ENCODE measurements at regions not wholly inside any gene's neighbourhood (a gene's known extent, or its start where the extent isn't known, plus 50 kb on each side); places are given as distances from the start of the nearest gene placed in this dataset.

- no peak for TF ChIP-seq EZH2phosphoT487 (conservative IDR thresholded peaks at IDR 0.05; ENCODE audit: low read length)
- no peak for TF ChIP-seq CTCF (IDR thresholded peaks at IDR 0.05; ENCODE audit: insufficient read depth, low read length, poor library complexity, severe bottlenecking)
- Histone ChIP-seq H3K4me2 (ENCODE audit: low read depth, low read length, poor library complexity, severe bottlenecking) (no peak overlapping the region), H3K79me2 (ENCODE audit: insufficient read depth, low read length) (no peaks in the 10 kb centered on the region), H3K27ac (ENCODE audit: low read depth, low read length) (no peak overlapping the region), H4K20me1 (ENCODE audit: low read depth, low read length) (no peaks in the 10 kb centered on the region), H3K9ac (ENCODE audit: low read length) (no peak overlapping the region), H3K9me3 (ENCODE audit: insufficient read depth, low read length) (no peaks in the 10 kb centered on the region), H3K9me2 (replicated peaks; ENCODE audit: insufficient read depth, low read length) (no peaks in the 10 kb centered on the region), H3F3A (ENCODE audit: insufficient read depth) (no peaks in the 10 kb centered on the region), H3K4me3 (ENCODE audit: insufficient read depth, low read length, poor library complexity, severe bottlenecking) (no peak overlapping the region), H3K36me3 (ENCODE audit: low read length) (no peaks in the 10 kb centered on the region), H3K27me3 (ENCODE audit: low read length) (no peaks in the 10 kb centered on the region), H2AFZ (ENCODE audit: low read depth, low read length, severe bottlenecking) (no peak overlapping the region)
Observed at GRCh38 chr3:194773771-194774455, 88.2 kb downstream of the FAM43A start.

GRCh38 chr3:194775266-194775665 lies 89.6 kb downstream of the FAM43A start:
- TF ChIP-seq CTCF (IDR thresholded peaks at IDR 0.05; ENCODE audit: insufficient read depth, low read length, poor library complexity, severe bottlenecking) (no peak), EZH2phosphoT487 (conservative IDR thresholded peaks at IDR 0.05; ENCODE audit: low read length) (no peak)
- Histone ChIP-seq H3K4me3 (ENCODE audit: insufficient read depth, low read length, poor library complexity, severe bottlenecking) (no peak overlapping the region), H3K27ac (ENCODE audit: low read depth, low read length) (no peak overlapping the region), H3K9ac (ENCODE audit: low read length) (no peak overlapping the region), H2AFZ (ENCODE audit: low read depth, low read length, severe bottlenecking) (no peak overlapping the region), H3K4me2 (ENCODE audit: low read depth, low read length, poor library complexity, severe bottlenecking) (no peak overlapping the region), H4K20me1 (ENCODE audit: low read depth, low read length) (no peaks in the 10 kb centered on the region), H3K9me2 (replicated peaks; ENCODE audit: insufficient read depth, low read length) (no peaks in the 10 kb centered on the region), H3K36me3 (ENCODE audit: low read length) (no peaks in the 10 kb centered on the region), H3K79me2 (ENCODE audit: insufficient read depth, low read length) (no peaks in the 10 kb centered on the region), H3K27me3 (ENCODE audit: low read length) (no peaks in the 10 kb centered on the region), H3K9me3 (ENCODE audit: insufficient read depth, low read length) (no peaks in the 10 kb centered on the region), H3F3A (ENCODE audit: insufficient read depth) (no peaks in the 10 kb centered on the region)

GRCh38 chr3:194775731-194776130 lies 90.0 kb downstream of the FAM43A start:
- Histone ChIP-seq H3K27me3 (ENCODE audit: low read length) (no peaks in the 10 kb centered on the region), H3F3A (ENCODE audit: insufficient read depth) (no peaks in the 10 kb centered on the region), H3K4me2 (ENCODE audit: low read depth, low read length, poor library complexity, severe bottlenecking) (no peak overlapping the region), H3K27ac (ENCODE audit: low read depth, low read length) (no peak overlapping the region), H3K36me3 (ENCODE audit: low read length) (no peaks in the 10 kb centered on the region), H3K9ac (ENCODE audit: low read length) (no peak overlapping the region), H4K20me1 (ENCODE audit: low read depth, low read length) (no peaks in the 10 kb centered on the region), H2AFZ (ENCODE audit: low read depth, low read length, severe bottlenecking) (no peak overlapping the region), H3K9me2 (replicated peaks; ENCODE audit: insufficient read depth, low read length) (no peaks in the 10 kb centered on the region), H3K79me2 (ENCODE audit: insufficient read depth, low read length) (no peaks in the 10 kb centered on the region), H3K4me3 (ENCODE audit: insufficient read depth, low read length, poor library complexity, severe bottlenecking) (no peak overlapping the region), H3K9me3 (ENCODE audit: insufficient read depth, low read length) (no peaks in the 10 kb centered on the region)
- TF ChIP-seq EZH2phosphoT487 (conservative IDR thresholded peaks at IDR 0.05; ENCODE audit: low read length) (no peak), CTCF (IDR thresholded peaks at IDR 0.05; ENCODE audit: insufficient read depth, low read length, poor library complexity, severe bottlenecking) (no peak)

Measured in SU-DHL-6 (cell line).